ENCODE measurements at regions not wholly inside any gene's neighbourhood (a gene's known extent, or its start where the extent isn't known, plus 50 kb on each side); places are given as distances from the start of the nearest gene placed in this dataset.

- no peak for ATAC-seq
- no peaks in the 10 kb centered on the region for H3K4me1 ChIP-seq
- 53% methylated on average over 2 of the region's 2 CpGs for WGBS (ENCODE audit: insufficient coverage, low coverage, low lambda C conversion rate, missing lambda C conversion rate)
Observed at GRCh38 chr1:239771550-239771949, 320.1 kb upstream of the FMN2 start.

GRCh38 chr1:239772446-239772845, 319.2 kb upstream of the FMN2 start:
- ATAC-seq (no peak), DNase-seq (no peak)
- Histone ChIP-seq H3K27ac (no peak overlapping the region), H3K36me3 (no peaks in the 10 kb centered on the region), H3K27me3 (no peaks in the 10 kb centered on the region), H3K4me3 (no peak overlapping the region), H3K9me3 (no peaks in the 10 kb centered on the region), H3K4me1 (no peaks in the 10 kb centered on the region)
- no peak for TF ChIP-seq POLR2A (IDR thresholded peaks at IDR 0.05)
- no peak for TF ChIP-seq CTCF (IDR thresholded peaks at IDR 0.05)
- WGBS (ENCODE audit: insufficient coverage, low coverage, low lambda C conversion rate, missing lambda C conversion rate): 61% methylated on average over 4 of the region's 4 CpGs
- intact Hi-C loops (cut with DNase I): no loop called here

More at GRCh38 chr1:239771550-239771949, 320.1 kb upstream of the FMN2 start:
- DNase-seq: no peak
- TF ChIP-seq POLR2A (IDR thresholded peaks at IDR 0.05): no peak
- no peak overlapping the region for H3K4me3 ChIP-seq
- intact Hi-C loops (cut with DNase I): no loop called here
- H3K9me3 ChIP-seq: no peaks in the 10 kb centered on the region
- H3K27ac ChIP-seq: no peak overlapping the region
- H3K27me3 ChIP-seq: no peaks in the 10 kb centered on the region
- no peaks in the 10 kb centered on the region for H3K36me3 ChIP-seq

- H3K36me3 ChIP-seq: no peaks in the 10 kb centered on the region
- no peak overlapping the region for H3K27ac ChIP-seq
- intact Hi-C loops (cut with DNase I): no loop called here
- H3K9me3 ChIP-seq: no peaks in the 10 kb centered on the region
- 61% methylated on average over 6 of the region's 6 CpGs for WGBS (ENCODE audit: insufficient coverage, low coverage, low lambda C conversion rate, missing lambda C conversion rate)
- ATAC-seq (no peak), DNase-seq (no peak)
- no peaks in the 10 kb centered on the region for H3K4me1 ChIP-seq
- no peak overlapping the region for H3K4me3 ChIP-seq
- no peaks in the 10 kb centered on the region for H3K27me3 ChIP-seq
- TF ChIP-seq CTCF (IDR thresholded peaks at IDR 0.05): no peak
- TF ChIP-seq POLR2A (IDR thresholded peaks at IDR 0.05): no peak
Observed at GRCh38 chr1:239775466-239775865, 316.2 kb upstream of the FMN2 start.

GRCh38 chr1:239778208-239778813, 313.4 kb upstream of the FMN2 start:
- ATAC-seq (no peak), DNase-seq (no peak)
- Histone ChIP-seq H3K9me3 (no peaks in the 10 kb centered on the region), H3K27me3 (no peaks in the 10 kb centered on the region), H3K36me3 (no peaks in the 10 kb centered on the region), H3K4me1 (no peaks in the 10 kb centered on the region), H3K27ac (no peak overlapping the region), H3K4me3 (no peak overlapping the region)
- TF ChIP-seq CTCF (IDR thresholded peaks at IDR 0.05) (no peak), POLR2A (IDR thresholded peaks at IDR 0.05) (no peak)
- intact Hi-C loops (cut with DNase I): no loop called here
- WGBS (ENCODE audit: insufficient coverage, low coverage, low lambda C conversion rate, missing lambda C conversion rate): 47% methylated on average over 6 of the region's 6 CpGs

- TF ChIP-seq CTCF (IDR thresholded peaks at IDR 0.05) (no peak), POLR2A (IDR thresholded peaks at IDR 0.05) (no peak)
- H3K36me3 ChIP-seq: no peaks in the 10 kb centered on the region
- intact Hi-C loops (cut with DNase I): no loop called here
- 60% methylated on average over 2 of the region's 2 CpGs for WGBS (ENCODE audit: insufficient coverage, low coverage, low lambda C conversion rate, missing lambda C conversion rate)
- H3K4me1 ChIP-seq: no peaks in the 10 kb centered on the region
- H3K27me3 ChIP-seq: no peaks in the 10 kb centered on the region
- ATAC-seq (no peak), DNase-seq (no peak)
- H3K4me3 ChIP-seq: no peak overlapping the region
- H3K9me3 ChIP-seq: no peaks in the 10 kb centered on the region
- H3K27ac ChIP-seq: no peak overlapping the region
Observed at GRCh38 chr1:239779962-239780361, 311.7 kb upstream of the FMN2 start.

Data from right lobe of liver (tissue), 6 donors.